HG03378 (cell line): ENCODE measurements at regions not wholly inside any gene's neighbourhood (a gene's known extent, or its start where the extent isn't known, plus 50 kb on each side); places are given as distances from the start of the nearest gene placed in this dataset.

Source experiments
- ATAC-seq: cut with Tn5 transposase; IDR thresholded peaks from one replicate; pipeline ENCODE4 v1.9.1; 2021; ENCODE audit warnings: mild to moderate bottlenecking, moderate library complexity; ENCODE audit not compliant: unreplicated experiment

DNA sequence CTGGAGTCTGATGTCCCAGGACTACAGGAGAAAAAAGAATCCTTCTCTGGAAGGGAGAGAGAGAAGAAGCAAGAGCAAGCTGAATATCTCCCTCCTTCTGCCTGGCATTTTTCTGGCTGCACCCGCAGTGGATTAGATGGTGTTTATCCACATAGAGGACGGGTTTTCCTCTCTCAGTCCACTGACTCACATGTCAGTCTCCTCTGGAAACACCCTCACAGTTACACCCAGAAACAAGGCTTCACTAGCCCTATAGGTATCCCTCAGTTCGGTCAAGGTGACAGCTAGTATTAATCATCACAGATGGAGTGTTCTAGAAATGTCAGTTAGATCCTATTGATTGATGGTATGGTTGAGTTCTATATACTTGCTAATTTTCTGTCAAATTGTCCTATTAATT is 87.9 kb downstream of the RHOU start:
- ATAC-seq: no peak

DNA sequence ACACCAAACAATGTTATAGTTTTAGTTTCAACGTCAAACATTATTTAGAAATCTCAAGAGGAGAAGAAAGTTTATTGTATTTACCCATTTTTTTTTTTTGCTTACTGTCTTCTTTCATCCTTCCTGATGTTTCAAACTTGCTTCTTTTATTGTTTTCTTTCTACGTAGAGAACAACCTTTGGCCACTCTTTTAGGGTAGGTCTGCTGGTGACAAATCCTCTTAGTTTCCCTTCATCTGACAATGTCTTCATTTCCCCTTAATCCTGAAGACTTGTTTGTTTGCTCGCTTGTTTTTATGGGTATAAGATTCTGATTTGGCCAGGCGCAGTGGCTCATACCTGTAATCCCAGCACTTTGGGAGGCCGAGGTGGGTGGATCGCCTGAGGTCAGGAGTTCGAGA is 89.1 kb downstream of the RHOU start:
- no peak for ATAC-seq

DNA sequence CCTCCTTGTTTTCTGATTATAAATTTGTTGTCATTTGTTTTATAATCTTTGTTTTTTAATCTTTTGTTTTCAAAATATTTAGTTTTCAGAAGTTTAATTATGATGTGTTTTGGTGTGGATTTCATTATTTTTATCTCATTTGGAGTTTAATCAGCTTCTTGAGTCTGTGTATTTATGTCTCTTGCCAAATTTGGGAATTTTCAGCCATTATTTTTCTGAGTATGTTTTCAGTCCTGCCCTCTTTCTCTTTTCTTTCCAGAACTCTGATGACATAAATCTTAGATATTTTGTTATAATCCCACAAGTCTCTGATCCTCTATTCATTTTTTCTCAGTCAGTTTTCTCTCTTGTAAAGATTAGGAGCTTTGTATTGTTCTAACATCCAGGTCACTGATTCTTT is 89.8 kb downstream of the RHOU start:
- no peak for ATAC-seq

DNA sequence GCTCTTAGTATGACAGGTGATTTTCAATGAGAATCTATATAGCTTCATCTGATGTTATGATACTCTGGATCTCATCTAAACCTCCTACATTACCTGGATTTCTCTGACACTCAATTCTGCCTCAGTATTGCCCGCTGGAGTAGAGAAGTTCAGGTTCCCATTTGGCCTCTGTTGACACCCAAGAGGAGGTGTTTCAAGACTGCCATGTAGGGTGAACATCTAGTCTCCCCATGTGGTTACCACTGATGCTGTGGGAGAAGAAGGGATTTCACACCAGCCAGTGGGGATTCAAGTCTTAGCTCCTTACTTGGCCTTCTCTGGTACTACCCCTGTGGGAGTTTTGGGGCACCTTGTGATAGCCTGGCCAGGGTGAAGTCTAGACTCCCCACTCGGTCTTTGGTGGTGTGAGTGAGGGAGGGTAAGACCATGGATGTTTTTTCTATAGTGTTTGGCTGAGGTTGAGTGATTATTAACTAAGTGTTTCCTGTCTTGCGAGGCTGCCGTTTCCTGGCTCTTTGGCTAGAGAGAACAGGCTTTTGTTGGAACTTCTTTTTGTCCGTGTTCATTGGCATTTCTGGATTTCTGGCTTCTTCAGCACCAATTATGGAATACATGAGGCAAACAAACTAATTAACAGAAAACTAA is 90.7 kb downstream of the RHOU start:
- ATAC-seq: peak; percentile 76

DNA sequence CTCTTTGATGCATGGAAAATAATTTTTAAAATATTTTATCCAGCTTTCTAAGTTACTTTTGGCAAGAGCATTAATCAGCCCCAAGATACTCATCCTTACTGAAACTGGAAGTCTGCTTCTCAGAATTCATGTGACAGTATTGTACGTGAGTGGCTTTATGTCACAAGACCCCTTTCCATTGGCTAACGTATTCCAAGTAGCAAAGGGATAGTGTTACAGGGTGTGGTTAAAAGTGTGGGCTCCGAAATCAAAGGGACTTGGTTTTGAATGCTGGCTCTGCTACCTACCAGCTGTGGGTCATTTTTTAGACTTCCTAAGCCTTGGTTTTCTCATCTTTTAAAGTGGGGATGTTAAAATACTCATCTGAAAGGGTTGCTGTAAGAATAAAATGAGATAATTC is 91.7 kb downstream of the RHOU start:
- ATAC-seq: no peak

DNA sequence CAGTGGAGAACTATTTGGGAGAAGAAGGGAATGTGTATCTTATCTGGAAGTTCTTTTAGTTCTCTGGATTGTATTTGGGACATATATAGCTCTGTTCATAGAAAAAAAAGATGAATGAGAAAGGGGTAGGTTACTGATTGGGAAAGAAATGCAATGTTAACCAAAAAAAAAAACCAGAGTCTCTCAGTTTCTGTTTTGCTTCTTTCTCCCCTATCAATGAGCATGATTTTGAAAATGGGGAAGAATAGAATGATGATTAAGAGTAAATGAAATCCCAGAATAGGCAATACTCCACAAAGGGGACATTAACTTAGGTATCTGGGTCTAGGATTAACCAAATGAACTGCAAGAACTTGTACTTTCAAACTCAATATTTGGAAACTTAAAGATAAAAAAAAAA is 92.9 kb downstream of the RHOU start:
- no peak for ATAC-seq

DNA sequence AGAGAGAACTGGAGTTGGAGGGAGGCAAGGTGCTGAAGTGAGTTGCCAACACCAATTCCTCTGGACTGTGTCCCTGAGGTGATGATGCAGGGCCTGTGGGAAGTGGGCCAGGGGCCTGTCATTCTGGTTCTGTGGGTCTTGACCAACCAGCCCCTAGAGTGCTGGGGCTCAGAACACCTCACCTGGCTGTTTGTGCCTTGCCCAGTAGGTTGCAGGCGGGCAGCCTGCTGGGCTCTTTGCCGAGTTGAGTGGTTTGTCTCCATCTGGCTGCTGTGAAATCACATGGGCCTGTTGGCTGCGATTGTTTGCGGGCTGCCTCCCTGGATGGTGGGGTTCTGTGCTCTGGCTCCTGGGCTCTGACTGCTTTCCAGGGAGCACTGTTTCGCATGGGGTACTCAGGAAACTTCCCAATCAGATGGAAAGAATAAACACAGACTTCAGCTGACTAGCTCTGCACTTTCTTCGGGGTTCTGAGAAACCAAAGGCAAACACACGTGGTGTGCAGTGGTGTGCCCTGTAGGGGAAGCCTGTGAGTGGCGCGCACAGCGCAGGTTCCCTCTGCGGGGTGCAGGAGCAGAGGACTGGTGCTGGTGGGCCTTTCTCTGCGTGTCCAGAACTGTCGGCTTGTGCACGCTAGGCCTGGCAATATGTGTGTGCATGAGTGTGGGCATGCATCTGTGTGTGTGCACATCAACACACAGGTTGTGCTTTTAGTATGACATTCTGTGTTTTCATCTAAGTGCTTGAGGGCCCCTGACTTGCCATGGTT is 95.1 kb downstream of the RHOU start:
- no peak for ATAC-seq

DNA sequence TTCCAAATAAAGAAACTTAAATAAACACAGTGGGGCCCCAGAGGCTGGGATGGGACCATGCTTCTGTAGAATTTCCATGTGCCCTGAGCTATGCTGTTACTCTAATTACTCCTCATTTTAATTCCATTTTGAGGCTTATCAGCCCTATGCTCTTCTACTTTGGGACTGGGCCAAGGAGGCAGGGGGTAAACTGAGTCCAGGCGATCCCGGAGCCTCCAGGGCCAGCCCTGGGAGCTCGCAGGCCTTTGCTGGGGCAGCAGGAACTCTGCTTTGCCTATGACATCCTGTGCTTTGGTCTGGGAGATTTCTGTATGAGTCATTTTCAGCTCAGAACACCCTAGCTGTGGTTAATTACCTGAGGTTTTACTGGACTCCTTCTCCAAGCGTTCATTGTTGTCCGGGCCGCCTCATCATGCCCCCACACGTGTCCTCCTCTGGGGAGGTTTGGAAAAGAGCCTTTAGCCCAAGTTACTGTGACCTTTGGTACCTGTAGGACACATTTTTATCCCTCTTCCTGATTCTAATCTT is 95.7 kb downstream of the RHOU start:
- peak; percentile 90 for ATAC-seq

DNA sequence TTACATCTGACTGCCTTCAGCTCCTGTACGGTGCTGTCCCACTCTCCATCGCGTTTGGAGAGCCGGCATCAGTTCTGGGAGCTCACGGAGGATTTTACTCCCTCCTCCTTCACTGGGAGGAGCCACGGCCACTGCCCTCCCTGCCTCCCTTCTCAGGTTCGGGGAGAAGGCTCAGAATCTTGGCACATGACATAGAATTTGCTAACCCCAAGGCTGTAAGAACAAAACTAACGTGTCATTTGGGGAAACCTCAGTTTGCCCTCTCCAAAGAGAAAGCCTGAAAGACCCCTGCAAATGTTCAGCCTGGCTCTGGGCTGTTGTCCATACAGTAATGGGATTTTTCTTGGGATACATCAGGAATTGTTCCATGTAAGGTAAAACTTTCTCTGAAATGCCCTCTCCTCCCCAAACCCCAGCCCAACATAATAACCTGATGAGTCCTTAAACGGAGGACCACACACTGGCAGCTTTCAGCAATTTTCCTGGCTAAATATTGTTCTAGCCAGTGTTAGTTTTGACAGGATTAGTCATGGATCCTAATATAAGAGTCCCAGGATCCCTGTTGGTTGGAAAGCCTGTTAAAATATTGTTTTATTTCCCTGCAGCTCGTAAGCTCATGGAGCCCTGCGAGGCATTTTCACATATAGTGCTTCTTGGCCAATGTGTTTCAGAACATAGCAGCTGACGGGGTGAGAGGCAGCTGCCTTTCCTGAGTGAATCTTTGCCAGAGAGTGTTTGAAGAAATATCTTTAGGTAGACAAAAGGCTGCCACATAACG is 98.8 kb downstream of the RHOU start:
- no peak for ATAC-seq

DNA sequence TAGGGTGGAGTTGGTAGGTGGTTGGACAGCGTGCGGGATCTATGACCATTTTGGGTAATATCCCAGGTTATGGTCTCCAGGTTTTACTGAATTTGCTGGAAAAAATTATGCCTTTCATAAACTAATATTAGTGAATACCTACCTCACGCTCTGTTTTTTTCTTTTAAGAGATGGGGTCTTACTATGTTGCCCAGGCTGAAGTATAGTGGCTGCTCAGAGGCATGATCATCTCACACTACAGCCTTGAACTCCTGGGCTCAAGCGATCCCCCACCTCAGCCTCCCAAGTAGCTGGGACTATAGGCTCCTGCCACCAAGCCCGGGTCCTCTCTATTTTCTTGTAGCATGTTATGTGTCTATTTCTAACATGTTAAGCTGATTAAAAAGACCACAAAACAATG is 100.2 kb downstream of the RHOU start:
- no peak for ATAC-seq

DNA sequence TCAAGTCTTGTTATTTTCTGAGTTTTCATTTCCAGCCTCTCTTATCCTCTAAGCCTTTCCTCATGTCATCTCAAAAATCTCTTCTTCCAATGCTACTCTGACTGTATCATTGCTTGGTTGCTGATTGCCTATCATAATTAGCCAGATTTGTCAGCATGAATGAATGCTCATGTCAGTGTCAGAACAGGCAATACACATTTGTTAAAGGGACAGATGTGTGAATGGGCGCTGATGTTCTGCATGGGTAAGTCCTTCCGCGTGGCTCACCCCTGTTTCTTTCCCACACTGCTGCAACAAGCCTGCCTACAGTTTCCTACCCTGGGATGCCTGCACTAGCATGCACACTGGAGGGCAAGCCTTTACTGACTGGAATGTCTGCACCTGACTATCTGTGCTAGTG is 100.6 kb downstream of the RHOU start:
- no peak for ATAC-seq

DNA sequence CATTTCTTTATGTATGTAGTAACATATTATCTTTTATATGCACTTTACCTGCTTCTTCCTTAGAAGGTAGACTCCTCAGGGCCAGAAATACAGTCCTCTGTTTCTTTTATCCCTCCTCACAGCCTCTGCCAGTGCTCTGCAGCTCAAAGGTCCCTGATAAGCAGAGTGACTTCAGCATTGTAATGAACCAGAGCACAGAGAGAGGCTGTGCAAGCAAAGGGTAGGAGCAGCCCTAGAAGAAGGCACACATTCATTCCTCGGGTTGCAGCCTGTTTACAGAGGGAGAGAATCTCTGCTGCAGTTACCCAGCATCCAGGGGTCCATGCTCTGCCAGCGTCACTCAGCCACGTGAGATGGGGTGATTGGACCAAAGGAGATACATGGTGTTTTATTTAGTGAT is 101.1 kb downstream of the RHOU start:
- ATAC-seq: no peak

DNA sequence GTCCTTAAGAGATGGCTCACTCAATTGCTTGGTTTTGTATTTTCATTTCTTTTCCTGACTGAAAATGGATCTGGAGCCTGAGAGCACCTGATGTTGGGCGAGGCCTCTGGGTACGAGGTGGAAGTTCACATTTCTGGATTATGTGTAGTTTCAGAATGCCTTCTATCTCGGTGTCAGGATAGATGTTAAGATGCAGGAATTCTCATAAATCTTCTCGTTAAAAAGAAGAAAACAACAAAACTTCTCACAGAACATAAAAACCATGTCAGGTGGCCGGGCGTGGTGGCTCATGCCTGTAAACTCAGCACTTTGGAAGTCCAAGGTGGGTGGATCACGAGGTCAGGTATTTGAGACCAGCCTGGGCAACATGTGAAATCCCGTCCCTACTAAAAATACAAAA is 101.8 kb downstream of the RHOU start:
- ATAC-seq: no peak

DNA sequence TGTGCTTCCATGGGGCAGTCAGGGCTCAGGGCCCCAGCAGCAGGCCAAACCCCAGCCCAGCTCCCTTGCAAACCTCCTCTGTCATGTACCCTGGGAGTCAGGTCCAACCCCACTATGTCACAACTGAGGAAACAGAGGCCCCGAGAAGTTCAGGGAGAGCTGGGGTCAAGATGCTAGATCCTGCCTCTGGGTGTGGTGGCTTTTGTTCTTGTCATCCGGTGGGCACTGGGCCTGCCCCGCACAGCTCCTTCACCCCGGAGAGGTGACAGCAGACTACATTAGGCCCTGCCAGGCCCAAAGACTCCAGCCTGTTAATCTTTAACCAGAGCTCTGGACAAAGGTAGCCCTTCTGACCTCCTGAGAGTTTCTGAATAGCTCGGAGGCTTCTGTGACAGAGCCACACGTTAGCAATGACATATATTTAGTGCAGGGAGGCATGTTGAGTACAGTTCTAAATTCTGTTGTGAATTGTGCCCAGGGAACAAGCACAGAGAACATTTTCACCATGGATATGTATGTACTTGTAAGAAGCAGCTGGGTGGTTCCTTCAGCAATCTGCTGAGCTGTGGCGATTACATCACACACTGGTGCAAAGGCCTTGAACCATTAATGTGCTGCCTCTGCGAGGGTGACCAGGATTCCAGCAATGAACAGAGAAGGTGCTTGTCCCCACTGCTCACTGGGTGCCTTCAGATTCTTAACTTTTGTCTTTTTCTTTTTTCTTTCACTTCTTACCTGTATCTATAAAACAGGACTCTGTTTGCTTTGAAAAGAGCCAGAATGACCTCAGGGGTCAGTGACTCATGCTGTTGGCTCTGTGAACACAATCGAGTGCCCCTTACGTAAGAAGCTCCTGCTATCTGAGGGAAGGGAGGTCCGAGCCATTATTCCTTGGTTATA is 102.8 kb downstream of the RHOU start:
- ATAC-seq: peak; percentile 54

DNA sequence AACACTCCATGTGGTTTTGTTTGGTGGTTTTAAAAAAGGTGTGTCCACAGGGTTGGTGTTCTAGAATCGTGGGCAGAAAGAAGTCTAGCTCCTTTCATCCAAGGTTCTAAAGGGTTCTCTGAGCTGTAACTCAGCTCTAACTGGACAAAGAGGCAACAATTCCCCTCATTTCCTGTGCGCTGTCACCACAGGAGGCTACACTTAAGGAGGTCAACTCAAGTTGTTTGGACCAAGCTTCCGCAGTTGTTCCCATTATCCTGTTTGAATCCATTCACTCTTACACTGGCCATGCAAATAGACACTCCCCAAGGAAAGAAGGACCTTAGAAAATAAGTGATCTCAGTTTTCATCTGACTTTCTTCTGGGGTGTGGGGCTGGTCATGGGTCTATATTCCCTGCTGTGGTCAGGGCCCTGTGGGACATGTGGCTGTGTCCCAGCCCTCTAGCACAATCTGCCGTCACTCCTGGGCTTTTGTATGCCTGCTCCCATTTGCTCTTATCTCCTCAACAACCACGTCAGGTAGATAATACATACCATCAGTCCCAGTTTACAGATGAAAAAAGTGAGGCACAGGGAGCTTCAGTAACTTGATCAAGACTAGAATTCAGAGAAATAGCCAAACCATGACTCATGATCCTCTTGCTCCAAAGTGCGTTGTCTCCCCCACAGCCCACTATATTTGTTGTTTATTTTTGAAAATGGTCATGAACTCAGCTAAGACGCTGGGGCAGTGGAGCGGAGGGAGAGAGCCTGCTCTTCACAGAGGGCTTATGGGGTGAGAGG is 103.6 kb downstream of the RHOU start:
- no peak for ATAC-seq

DNA sequence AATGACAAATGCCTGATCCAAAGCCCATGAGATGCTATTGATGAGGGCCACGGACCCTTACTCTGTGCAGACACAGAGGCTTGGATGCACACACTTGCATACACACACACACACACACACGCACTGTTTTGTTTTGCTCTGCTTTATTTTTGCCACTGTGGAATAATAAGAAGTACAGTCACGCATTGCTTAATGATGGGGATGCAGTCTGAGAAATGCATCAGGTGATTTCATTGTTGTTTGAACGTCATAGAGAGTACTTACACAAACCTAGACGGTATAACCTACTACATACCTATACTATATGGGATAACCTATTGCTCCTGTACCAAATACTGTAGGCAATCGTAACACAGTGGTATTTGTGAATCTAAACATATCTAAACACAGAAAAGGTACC is 104.4 kb downstream of the RHOU start:
- ATAC-seq: no peak

DNA sequence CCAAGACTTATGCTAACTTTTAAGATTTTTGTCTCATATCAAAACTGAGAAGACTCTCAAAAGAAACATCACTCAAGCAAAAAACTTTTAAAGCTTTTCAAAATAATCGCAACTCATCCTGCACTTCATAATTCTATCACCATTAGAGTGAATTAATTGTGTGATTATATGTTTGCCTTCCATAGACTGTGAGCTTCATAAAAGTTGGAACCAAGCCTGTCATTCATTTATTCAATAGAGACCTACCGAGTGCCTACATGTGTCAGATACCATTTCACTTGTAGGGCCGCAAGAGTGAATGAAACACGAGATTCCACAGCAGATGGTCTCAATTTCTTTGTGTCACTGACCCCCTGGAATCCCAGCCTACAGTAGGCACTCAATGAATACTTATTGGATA is 106.4 kb downstream of the RHOU start:
- ATAC-seq: no peak

DNA sequence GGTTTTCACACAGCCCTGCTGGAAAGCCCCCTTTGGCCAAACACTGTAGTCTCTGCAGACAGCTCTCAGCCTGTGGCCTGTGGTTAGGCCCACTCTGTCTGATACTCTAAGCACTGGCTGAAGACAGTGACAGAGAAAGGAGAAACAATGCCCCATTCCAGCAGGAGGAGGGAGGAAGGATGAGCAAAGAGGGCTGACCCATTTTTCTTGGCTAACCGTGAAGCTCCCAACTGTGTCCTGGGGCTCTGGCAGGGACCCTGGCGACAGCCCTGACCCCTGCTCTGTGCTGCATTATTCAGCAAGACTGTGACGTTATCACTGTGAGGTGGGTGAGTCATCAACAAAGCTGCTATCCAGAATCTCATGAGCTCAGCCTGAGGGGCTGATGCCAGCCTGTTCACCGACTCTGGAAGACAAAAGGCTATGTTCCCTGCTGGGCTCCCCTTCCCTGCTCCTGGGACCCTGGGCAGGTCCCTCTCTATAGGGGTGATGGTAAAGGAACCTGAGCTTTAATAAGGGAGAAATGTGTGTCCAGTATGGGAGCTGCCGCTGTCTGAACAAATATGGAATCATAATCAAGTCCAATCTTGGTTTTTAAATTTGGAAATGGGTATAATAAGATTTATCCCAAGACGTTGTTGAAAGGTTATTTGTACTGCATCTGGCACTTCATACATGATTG is 107.0 kb downstream of the RHOU start:
- no peak for ATAC-seq

DNA sequence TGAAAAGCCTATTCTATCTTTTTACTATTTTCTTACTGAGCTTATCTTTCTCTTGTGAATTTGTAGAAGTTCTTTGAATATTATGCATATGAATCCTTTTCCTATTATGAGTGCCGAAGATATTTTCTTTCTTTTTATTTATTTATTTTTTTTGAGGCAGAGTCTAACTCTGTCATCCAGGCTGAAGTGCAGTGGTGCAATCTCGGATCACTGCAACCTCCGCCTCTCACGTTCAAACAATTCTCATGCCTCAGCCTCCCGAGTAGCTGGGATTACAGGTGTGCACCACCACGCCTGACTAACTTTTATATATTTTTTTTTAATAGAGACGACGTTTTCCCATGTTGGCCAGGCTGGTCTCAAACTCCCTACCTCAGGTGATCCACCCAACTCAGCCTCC is 109.8 kb downstream of the RHOU start:
- ATAC-seq: no peak
